Cardiac fibroblast (primary cell): ENCODE measurements at regions not wholly inside any gene's neighbourhood (a gene's known extent, or its start where the extent isn't known, plus 50 kb on each side); places are given as distances from the start of the nearest gene placed in this dataset.

ENCODE experiments used
- DNase-seq, 2 donors: peaks; one replicate each; pipeline versions ENCODE4 v3.0.0 to v3.0.0-alpha.2; 2010; ENCODE audit warnings: low read depth in 2 of 2
- H3K4me3 ChIP-seq, 2 donors: replicated peaks in 1 of 2; 1 replicate in 1 of 2; 2 replicates in 1 of 2; pipeline ENCODE4 v1.5.1; 2011; ENCODE audit warnings: low read depth in 2 of 2, low read length in 2 of 2, mild to moderate bottlenecking in 2 of 2, moderate library complexity in 1 of 2
- TF ChIP-seq, protein P1 (sequence below): IDR thresholded peaks from one replicate; pipeline ENCODE4 v1.5.1; 2011; ENCODE audit warnings: low read depth, mild to moderate bottlenecking, low read length, inconsistent platforms

DNA sequence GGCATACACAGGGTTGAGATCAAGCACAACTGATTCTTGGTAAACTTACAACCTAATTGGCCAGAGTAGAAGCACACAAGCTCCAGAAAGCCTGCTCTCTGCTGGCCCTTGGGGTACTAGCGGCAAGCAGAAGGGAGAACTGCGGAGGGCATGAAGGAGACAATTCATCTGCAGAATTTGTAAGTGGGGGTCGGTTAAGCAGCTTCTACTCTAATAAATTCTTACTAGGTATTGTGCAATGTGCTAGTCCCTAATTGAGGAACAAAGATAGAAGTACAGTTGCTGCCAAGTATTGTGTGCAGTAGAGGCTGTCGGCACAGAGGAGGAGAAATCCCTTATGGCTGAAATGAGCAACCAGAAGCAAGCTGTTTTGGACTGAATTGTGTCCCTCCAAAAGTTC lies 91.2 kb upstream of the VEPH1 start:
- H3K4me3 ChIP-seq = no peak overlapping the region
- DNase-seq = peak; percentile 31 to 88
- TF ChIP-seq, protein P1, sequence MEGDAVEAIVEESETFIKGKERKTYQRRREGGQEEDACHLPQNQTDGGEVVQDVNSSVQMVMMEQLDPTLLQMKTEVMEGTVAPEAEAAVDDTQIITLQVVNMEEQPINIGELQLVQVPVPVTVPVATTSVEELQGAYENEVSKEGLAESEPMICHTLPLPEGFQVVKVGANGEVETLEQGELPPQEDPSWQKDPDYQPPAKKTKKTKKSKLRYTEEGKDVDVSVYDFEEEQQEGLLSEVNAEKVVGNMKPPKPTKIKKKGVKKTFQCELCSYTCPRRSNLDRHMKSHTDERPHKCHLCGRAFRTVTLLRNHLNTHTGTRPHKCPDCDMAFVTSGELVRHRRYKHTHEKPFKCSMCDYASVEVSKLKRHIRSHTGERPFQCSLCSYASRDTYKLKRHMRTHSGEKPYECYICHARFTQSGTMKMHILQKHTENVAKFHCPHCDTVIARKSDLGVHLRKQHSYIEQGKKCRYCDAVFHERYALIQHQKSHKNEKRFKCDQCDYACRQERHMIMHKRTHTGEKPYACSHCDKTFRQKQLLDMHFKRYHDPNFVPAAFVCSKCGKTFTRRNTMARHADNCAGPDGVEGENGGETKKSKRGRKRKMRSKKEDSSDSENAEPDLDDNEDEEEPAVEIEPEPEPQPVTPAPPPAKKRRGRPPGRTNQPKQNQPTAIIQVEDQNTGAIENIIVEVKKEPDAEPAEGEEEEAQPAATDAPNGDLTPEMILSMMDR = peak; percentile 45

GRCh38 chr3:157592769-157593168 lies 89.6 kb upstream of the VEPH1 start:
- no peak for DNase-seq
- no peak overlapping the region for H3K4me3 ChIP-seq
- TF ChIP-seq, protein P1 = no peak

GRCh38 chr3:157590273-157590672 lies 87.1 kb upstream of the VEPH1 start:
- H3K4me3 ChIP-seq = no peak overlapping the region
- TF ChIP-seq, protein P1 = no peak
- no peak for DNase-seq

GRCh38 chr3:157589211-157589610 lies 86.0 kb upstream of the VEPH1 start:
- no peak overlapping the region for H3K4me3 ChIP-seq
- TF ChIP-seq, protein P1 = no peak
- DNase-seq = peak in 1 of 2 donors; percentile 25

- no peak for DNase-seq
- TF ChIP-seq, protein P1 = no peak
- H3K4me3 ChIP-seq = no peak overlapping the region
Measured at GRCh38 chr3:157588386-157589060, 85.3 kb upstream of the VEPH1 start.

DNA sequence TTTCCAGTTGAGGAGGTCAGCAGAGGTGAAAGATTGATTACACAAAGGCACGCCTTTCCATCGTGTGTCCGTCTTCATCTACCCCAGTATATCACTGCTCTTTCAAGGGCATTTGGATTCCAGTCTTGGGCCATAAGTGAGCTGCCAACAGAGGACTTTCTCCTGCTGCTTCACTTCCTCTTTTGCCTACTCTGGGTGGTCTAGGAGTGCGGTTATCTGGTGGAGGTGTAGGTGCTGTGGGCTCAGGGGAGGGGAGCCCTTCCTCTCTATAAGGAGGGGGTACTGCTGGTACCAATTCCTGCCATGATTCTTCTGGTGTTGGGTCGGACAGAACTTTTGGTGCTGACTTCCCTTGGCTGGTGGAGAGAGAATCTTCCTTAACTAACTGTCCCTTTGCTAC lies 83.1 kb upstream of the VEPH1 start:
- no peak for DNase-seq
- H3K4me3 ChIP-seq = no peak overlapping the region
- TF ChIP-seq, protein P1 = no peak

DNA sequence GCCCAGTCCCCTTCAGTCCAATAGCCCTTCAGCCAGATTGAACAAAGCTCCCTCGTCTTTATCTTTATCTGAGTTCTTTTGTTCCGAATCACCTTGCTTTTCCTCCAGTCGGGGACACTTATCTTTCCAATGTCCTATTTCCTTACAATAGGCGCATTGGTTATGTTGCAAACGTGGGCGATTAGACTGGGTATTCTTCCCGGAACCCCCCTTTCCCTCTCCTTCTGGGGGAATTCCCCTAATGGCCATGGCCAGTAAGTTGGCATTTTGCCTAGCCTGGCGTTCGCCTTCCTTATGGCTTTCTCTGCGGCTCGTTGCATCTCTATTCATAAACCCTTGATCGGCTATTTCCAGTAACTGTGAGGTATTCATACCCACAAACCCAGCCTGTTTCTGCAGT lies 82.2 kb upstream of the VEPH1 start:
- TF ChIP-seq, protein P1 = no peak
- H3K4me3 ChIP-seq = no peak overlapping the region
- peak in 1 of 2 donors; percentile 17 for DNase-seq
